Left renal pelvis (tissue), 4 donors: ENCODE measurements at regions not wholly inside any gene's neighbourhood (a gene's known extent, or its start where the extent isn't known, plus 50 kb on each side); places are given as distances from the start of the nearest gene placed in this dataset.
"Not testable (repeated sequence)": the region's sequence is repeated elsewhere in the genome, so short reads cannot be mapped to it uniquely, and the experiment has no call there.

Experiments
- DNase-seq, 4 donors: peaks; one replicate each; pipeline ENCODE4 v3.0.0-alpha.2; 2013; ENCODE audit warnings: low read depth in 4 of 4, low spot score in 3 of 4

DNA sequence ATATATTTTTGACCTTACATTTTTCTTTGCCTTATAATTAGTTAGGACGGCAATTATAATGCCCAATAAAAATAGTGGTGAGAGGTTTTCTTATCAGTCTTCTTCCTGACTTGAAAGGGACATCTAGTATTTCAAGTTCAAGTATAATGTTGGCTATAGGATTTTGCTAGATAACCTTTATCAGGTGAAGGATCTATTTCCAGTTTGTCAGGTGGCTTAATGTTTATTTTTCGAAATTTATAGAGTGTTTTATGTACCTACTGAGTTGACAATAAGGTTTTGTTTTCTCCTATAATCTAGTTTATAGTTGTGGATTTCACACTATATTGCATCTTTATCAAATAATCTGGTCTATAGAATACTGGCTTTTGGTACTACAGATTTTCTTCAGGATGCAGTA lies 351.8 kb upstream of the FGF13 start:
- no peak for DNase-seq

DNA sequence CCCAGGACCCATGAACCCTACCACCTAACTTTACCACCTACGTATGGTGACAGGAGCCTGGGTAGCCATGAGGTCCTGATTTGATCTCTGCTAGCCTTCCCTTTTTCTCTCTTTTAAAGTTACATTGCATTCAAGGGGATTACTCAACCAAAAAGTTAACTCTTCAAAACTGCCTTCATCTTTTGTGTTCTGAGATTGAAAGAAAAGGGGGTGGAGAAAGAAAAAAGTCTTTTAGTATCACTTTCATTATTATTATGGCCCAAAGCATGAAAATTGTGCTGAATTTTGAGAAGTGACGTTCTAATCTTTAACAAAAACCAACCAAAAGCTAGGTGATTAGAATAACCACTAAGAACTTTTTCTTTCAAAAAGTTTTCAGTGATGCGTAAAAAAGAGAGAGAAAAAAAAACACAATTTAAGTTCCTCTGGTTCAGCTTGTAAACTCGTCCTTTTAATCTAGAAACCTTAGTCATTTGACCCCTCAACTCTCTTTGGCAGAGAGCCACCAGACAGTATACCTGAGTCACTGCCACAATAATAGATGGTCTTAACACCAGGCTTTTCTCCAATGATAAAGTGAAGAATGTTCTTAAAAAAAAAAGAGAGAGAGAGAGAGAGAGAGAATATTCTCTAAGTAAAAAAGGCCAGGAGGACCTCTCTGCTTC lies 347.4 kb upstream of the FGF13 start:
- DNase-seq, result peak in 1 of 4 donors; percentile 3

GRCh38 chrX:139052461-139052860 lies 340.9 kb upstream of the FGF13 start:
- DNase-seq, result no peak

DNA sequence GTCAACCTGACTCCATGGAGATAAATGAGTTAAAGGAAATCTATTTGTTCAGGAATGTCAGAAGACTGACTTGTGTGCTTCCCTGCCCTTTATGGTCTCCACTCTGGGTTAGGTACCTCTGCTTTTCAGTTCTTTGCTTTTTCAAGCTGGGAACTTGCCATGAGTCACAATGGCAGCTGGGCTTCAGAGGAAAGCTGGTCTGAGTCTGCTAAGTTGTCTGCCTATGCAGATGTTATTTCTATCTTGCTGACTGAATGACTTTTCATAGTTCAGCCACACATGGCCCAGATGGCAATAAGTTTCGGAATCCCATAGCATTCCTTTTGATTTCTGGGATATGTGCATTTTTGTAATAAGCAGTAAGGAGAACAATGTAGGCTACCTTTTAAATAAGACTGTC lies 337.9 kb upstream of the FGF13 start:
- DNase-seq, result no peak

- DNase-seq, result no peak
Observed at GRCh38 chrX:139044680-139045079, 333.2 kb upstream of the FGF13 start.

DNA sequence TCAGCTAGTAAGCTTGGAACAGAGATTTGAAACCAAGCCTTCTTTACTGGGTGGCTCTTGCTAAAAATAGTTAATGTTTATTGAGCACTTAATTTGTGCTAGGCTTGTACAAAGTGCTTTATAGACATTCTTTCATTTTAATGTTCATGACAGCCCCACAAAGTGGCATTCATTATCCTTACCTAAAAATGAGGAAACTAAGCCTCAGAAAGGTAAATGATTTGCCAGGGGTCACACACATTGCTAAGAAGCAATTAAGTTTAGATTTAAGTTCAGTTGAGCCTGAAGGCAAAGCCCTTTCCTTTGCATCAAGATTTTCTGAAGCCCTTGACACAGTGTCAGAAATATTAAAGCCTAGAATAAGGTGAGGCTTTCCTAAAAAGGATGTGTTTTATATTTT lies 327.5 kb upstream of the FGF13 start:
- peak in 1 of 4 donors; percentile 14 for DNase-seq

- DNase-seq, result no peak
Observed at GRCh38 chrX:139026811-139027210, 315.3 kb upstream of the FGF13 start.

DNA sequence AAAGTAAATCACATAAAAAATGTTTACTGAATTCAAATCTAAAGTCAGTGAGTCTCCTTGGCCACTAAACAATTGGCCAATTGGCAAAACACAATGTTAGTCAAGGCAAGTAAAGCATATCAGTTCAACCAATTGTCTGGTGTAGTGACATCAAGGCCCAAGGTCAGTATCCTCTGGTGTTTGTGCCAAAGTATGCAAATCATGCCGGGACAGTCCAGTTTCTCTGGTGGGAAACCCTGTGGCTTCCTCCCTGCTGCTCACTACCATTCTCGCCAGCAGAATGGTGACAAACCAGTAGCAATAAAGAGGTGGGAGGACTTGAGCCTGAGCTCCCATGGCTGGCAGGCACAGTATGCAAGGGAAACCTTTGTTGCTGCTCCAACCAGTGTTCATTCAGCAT lies 314.9 kb upstream of the FGF13 start:
- no peak for DNase-seq

GRCh38 chrX:139025816-139026215 lies 314.3 kb upstream of the FGF13 start:
- DNase-seq, result no peak

DNA sequence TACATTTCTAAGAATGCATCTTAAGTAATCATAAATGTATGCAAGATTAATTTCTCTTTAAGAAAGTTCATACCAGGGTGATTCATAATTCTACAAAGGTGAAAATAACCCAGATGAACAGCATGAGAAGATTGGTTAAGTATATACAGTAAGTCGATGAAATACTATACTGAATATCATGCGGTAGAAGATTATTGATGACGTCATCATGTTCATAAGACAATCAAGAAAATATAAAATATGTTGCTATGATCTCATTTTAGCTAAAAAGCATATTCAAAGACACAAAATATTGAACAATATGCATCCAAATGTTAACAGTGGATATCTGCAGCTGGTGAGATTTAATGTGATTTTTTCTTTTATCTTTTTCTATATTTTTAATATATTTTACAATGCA lies 312.0 kb upstream of the FGF13 start:
- no peak for DNase-seq

- no peak for DNase-seq
Observed at GRCh38 chrX:139020801-139021200, 309.3 kb upstream of the FGF13 start.

DNA sequence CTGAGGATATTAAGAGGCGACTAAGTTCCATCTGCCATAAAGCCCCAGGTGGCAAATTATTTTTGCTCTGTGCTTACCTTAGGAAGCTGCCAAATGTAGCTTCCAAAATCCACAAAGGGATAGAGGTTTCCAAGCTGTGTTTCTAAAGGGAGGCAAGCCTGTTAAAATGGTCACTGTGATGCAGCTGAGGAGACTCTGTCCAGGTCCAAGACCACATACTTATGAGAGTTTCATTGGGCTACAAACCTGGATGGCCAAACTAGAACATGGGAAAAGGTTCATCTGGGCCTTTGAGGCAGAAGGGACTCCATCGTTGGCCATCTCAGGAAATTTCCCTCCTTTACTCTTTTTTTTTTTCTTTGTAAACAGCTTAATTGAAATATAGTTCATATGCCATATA lies 306.9 kb upstream of the FGF13 start:
- DNase-seq, result no peak

- no peak for DNase-seq
Observed at GRCh38 chrX:139015627-139016026, 304.1 kb upstream of the FGF13 start.

GRCh38 chrX:139008185-139008584 lies 296.7 kb upstream of the FGF13 start:
- DNase-seq, result no peak

GRCh38 chrX:139003856-139004527 lies 292.5 kb upstream of the FGF13 start:
- not testable (repeated sequence) for DNase-seq

- DNase-seq, result no peak
Observed at GRCh38 chrX:139002319-139002718, 290.8 kb upstream of the FGF13 start.

GRCh38 chrX:138996268-138996667 lies 284.8 kb upstream of the FGF13 start:
- DNase-seq, result no peak

DNA sequence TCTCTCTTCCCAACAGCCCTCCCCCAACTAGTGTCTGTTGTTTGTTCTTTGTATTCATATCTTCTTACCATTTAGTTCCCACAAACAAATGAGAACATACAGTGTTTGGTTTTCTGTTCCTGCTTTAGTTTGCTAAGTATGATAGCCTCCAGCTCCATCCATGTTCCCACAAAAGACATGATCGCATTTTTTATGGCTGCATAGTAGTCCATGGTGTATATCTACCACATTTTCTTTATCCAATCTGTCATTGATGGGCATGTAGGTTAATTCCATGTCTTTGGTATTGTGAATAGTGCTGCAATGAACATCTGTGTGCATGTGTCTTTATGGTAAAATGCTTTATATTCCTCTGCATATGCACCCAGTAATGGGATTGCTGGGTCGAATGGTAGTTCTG lies 283.9 kb upstream of the FGF13 start:
- no peak for DNase-seq

- not testable (repeated sequence) for DNase-seq
Observed at GRCh38 chrX:138990425-138990824, 278.9 kb upstream of the FGF13 start.

GRCh38 chrX:138986866-138987265 lies 275.3 kb upstream of the FGF13 start:
- DNase-seq, result no peak

GRCh38 chrX:138986235-138986634 lies 274.7 kb upstream of the FGF13 start:
- no peak for DNase-seq

GRCh38 chrX:138982365-138982764 lies 270.8 kb upstream of the FGF13 start:
- no peak for DNase-seq

DNA sequence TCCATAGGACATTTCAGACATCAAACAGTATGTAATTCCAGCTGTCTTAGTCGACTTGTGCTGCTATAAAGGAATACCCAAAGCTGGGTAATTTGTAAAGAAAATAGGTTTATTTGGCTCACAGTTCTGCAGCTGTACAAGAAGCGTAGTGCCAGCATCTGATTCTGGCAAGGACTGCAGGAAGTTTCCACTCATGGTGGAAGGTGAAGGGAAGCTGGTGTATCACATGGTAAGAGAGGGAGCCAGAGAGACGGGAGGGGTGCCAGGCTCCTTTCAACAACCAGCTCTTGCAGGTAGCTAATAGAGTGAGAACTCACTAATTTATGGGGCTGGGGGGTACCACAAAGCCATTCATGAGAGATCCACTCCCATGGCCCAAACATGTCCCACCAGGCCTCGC lies 253.0 kb upstream of the FGF13 start:
- no peak for DNase-seq
